Sigmoid colon (tissue), 6 donors: ENCODE measurements at regions not wholly inside any gene's neighbourhood (a gene's known extent, or its start where the extent isn't known, plus 50 kb on each side); places are given as distances from the start of the nearest gene placed in this dataset.
A peak's percentile ranks its signal among the peaks of the same experiment; 100 is the strongest.

Source experiments
- DNase-seq: peaks from one replicate; pipeline ENCODE4 v3.0.0-alpha.2; 2019
- H3K27ac ChIP-seq, 4 donors: fragments of 200-600 bp; sonication (generic); one replicate each; pipeline ENCODE4 v1.5.1; 2016 to 2019; ENCODE audit warnings: mild to moderate bottlenecking in 1 of 4
- H3K27me3 ChIP-seq, 3 donors: fragments of 200-600 bp; sonication (generic); one replicate each; pipeline ENCODE4 v1.5.1; 2019; ENCODE audit warnings: mild to moderate bottlenecking in 1 of 3
- H3K36me3 ChIP-seq, 4 donors: fragments of 200-600 bp; sonication (generic); one replicate each; pipeline ENCODE4 v1.5.1; 2016 to 2019
- H3K4me1 ChIP-seq, 4 donors: fragments of 200-600 bp; sonication (generic); one replicate each; pipeline ENCODE4 v1.5.1; 2017 to 2019
- H3K4me3 ChIP-seq, 4 donors: fragments of 200-600 bp; sonication (generic); one replicate each; pipeline ENCODE4 v1.5.1; 2017 to 2019; ENCODE audit warnings: mild to moderate bottlenecking in 2 of 4, moderate library complexity in 1 of 4
- H3K9me3 ChIP-seq, 4 donors: fragments of 200-600 bp in 3 of 4; sonication (generic) in 3 of 4; one replicate each; pipeline versions ENCODE4 v1.5.1 to v1.6.1; 2013 to 2019
- EP300 ChIP-seq, 4 donors: sonication (generic); formaldehyde crosslinking; IDR thresholded peaks; one replicate each; pipeline ENCODE4 v1.6.1; 2017; ENCODE audit warnings: antibody characterized with exemption in 4 of 4
- POLR2A ChIP-seq, 2 donors: fragments of 450-650 bp; IDR thresholded peaks; one replicate each; pipeline ENCODE4 v1.6.1; 2016; ENCODE audit warnings: antibody characterized with exemption in 2 of 2, mild to moderate bottlenecking in 2 of 2, moderate library complexity in 2 of 2
- POLR2AphosphoS5 ChIP-seq, 4 donors: sonication (generic); formaldehyde crosslinking; IDR thresholded peaks; one replicate each; pipeline ENCODE4 v1.6.1; 2017; ENCODE audit warnings: antibody characterized with exemption in 4 of 4
- WGBS, 2 donors: extraction: QIAGEN DNeasy Blood & Tissue Kit; methylation state at CpG; one replicate each; pipeline ENCODE4 v1.1.7; 2013; 5-methylcytosine and 5-hydroxymethylcytosine counted together
- intact Hi-C: fragments of 100-400 bp; cut with DNase I; formaldehyde crosslinking; loops from one replicate; pipeline ENCODE4 v1.15.1; 2023
- TF ChIP-seq, protein P1 (sequence below), 4 experiments: fragments of 450-650 bp in 3 of 4; fragments of 200-600 bp in 1 of 4; IDR thresholded peaks; one replicate each; pipeline ENCODE4 v1.5.1; 2016 to 2019; ENCODE audit warnings: antibody characterized with exemption in 4 of 4, mild to moderate bottlenecking in 3 of 4, moderate library complexity in 2 of 4
- donor health status: healthy with polysubstance abuse.
- donor health status: healthy.

DNA sequence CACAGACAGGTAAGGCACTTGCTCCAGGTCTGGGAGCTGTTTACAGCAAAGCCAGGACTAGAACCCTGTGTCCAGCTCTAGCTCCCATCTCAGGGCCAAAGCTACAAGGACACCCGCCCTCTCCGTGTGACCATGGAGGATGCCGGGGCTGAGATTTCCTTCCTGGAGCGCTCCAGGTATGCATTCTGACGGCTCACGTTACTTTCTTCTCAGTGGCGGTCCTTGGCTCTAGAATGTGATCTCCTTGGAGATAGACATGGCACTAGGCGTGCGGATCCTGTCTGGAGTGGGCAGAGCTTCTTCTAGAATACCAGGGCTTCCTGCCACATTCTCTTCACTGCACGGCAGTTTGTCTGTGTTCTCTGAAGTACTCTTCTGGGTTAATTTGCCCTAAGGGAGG is 185.7 kb downstream of the OPA1 start:
- no peak overlapping the region for H3K4me3 ChIP-seq
- no peaks in the 10 kb centered on the region for H3K36me3 ChIP-seq
- no peak for TF ChIP-seq POLR2A (IDR thresholded peaks at IDR 0.05)
- TF ChIP-seq, protein P1, sequence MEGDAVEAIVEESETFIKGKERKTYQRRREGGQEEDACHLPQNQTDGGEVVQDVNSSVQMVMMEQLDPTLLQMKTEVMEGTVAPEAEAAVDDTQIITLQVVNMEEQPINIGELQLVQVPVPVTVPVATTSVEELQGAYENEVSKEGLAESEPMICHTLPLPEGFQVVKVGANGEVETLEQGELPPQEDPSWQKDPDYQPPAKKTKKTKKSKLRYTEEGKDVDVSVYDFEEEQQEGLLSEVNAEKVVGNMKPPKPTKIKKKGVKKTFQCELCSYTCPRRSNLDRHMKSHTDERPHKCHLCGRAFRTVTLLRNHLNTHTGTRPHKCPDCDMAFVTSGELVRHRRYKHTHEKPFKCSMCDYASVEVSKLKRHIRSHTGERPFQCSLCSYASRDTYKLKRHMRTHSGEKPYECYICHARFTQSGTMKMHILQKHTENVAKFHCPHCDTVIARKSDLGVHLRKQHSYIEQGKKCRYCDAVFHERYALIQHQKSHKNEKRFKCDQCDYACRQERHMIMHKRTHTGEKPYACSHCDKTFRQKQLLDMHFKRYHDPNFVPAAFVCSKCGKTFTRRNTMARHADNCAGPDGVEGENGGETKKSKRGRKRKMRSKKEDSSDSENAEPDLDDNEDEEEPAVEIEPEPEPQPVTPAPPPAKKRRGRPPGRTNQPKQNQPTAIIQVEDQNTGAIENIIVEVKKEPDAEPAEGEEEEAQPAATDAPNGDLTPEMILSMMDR (IDR thresholded peaks at IDR 0.05) = no peak
- TF ChIP-seq POLR2AphosphoS5 (IDR thresholded peaks at IDR 0.05) = no peak
- H3K9me3 ChIP-seq = no peaks in the 10 kb centered on the region
- H3K4me1 ChIP-seq = peaks cover 0 to 16% (median 12%) of the 10 kb centered on the region in 4 donors
- H3K27me3 ChIP-seq = no peaks in the 10 kb centered on the region
- WGBS, 2 donors = 89 to 94% methylated on average over 10 of the region's 10 CpGs
- H3K27ac ChIP-seq = no peak overlapping the region
- DNase-seq = no peak
- intact Hi-C loops = no loop called here

GRCh38 chr3:193779933-193780332 is 186.9 kb downstream of the OPA1 start:
- H3K4me1 ChIP-seq = peaks cover 0 to 16% (median 12%) of the 10 kb centered on the region in 4 donors
- H3K27me3 ChIP-seq = no peaks in the 10 kb centered on the region
- TF ChIP-seq POLR2AphosphoS5 (IDR thresholded peaks at IDR 0.05) (no peak), POLR2A (IDR thresholded peaks at IDR 0.05) (no peak), EP300 (IDR thresholded peaks at IDR 0.05) (no peak)
- TF ChIP-seq, protein P1 (IDR thresholded peaks at IDR 0.05) = no peak
- no peak overlapping the region for H3K27ac ChIP-seq
- no peak overlapping the region for H3K4me3 ChIP-seq
- intact Hi-C loops = loop anchor here (1.0 to 10.0 kb wide), 6 partner anchors 185 to 625 kb away; no protein-coding TSS in a partner anchor
- 65 to 85% methylated on average over 6 of the region's 6 CpGs for WGBS, 2 donors
- H3K9me3 ChIP-seq = no peaks in the 10 kb centered on the region
- no peaks in the 10 kb centered on the region for H3K36me3 ChIP-seq
- no peak for DNase-seq

- no peak for DNase-seq
- Histone ChIP-seq H3K27ac (no peak overlapping the region), H3K36me3 (no peaks in the 10 kb centered on the region), H3K27me3 (no peaks in the 10 kb centered on the region), H3K9me3 (no peaks in the 10 kb centered on the region), H3K4me1 (peaks cover 0 to 16% (median 12%) of the 10 kb centered on the region in 4 donors), H3K4me3 (no peak overlapping the region)
- intact Hi-C loops = loop anchor here (1.0 to 10.0 kb wide), 6 partner anchors 184 to 624 kb away; no protein-coding TSS in a partner anchor
- 51 to 66% methylated on average over 8 of the region's 8 CpGs for WGBS, 2 donors
- no peak for TF ChIP-seq POLR2AphosphoS5 (IDR thresholded peaks at IDR 0.05)
- TF ChIP-seq POLR2A (IDR thresholded peaks at IDR 0.05) = no peak
- TF ChIP-seq, protein P1 (IDR thresholded peaks at IDR 0.05) = no peak
- no peak for TF ChIP-seq EP300 (IDR thresholded peaks at IDR 0.05)
These were observed 187.4 kb downstream of the OPA1 start for GRCh38 chr3:193780397-193780796.

- H3K4me3 ChIP-seq = no peak overlapping the region
- TF ChIP-seq POLR2A (IDR thresholded peaks at IDR 0.05) (no peak), EP300 (IDR thresholded peaks at IDR 0.05) (no peak), POLR2AphosphoS5 (IDR thresholded peaks at IDR 0.05) (peak in 2 of 4 donors; percentile 25 to 34)
- TF ChIP-seq, protein P1 (IDR thresholded peaks at IDR 0.05) = peak; percentile 70 to 89 (median 80)
- peak overlapping the region; percentile 30 to 68 (median 53) for H3K27ac ChIP-seq
- WGBS, 2 donors = 17 to 30% methylated on average over 11 of the region's 11 CpGs
- DNase-seq = peak; percentile 88
- peaks cover 0 to 16% (median 12%) of the 10 kb centered on the region in 4 donors for H3K4me1 ChIP-seq
- H3K36me3 ChIP-seq = no peaks in the 10 kb centered on the region
- no peaks in the 10 kb centered on the region for H3K27me3 ChIP-seq
- intact Hi-C loops = loop anchor here (1.0 to 10.0 kb wide), 6 partner anchors 184 to 624 kb away; no protein-coding TSS in a partner anchor
- H3K9me3 ChIP-seq = no peaks in the 10 kb centered on the region
These were observed 187.9 kb downstream of the OPA1 start for GRCh38 chr3:193780810-193781478.
